ENCODE measurements at regions not wholly inside any gene's neighbourhood (a gene's known extent, or its start where the extent isn't known, plus 50 kb on each side); places are given as distances from the start of the nearest gene placed in this dataset.

- TF ChIP-seq CTCF (IDR thresholded peaks at IDR 0.05) (no peak), ZFX (IDR thresholded peaks at IDR 0.05; ENCODE audit: borderline replicate concordance) (no peak)
These were observed 110.5 kb upstream of the NYAP2 start for GRCh38 chr2:225288986-225289385.

All from 22Rv1 (cell line).